ENCODE measurements at regions not wholly inside any gene's neighbourhood (a gene's known extent, or its start where the extent isn't known, plus 50 kb on each side); places are given as distances from the start of the nearest gene placed in this dataset.

DNA sequence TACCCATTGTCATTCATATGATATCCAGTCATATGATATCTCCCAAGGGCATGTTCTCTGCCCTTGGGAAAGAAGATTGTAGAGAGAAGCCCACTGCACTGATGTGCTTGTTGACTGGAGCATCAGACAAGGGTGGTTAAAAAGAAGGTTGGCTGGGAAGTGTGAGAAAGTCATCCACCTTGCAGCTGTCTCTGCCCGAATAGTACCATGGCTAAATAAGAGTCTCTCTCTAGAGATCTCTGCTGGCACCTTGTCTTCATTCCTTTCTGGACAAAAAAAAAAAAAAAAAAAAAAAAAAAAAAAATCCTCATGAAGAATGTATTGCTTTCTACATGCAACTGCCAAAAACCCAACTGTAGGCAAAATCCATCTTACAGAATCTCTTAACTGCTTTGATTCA lies 349.7 kb upstream of the ESRRG start:
- Histone ChIP-seq H3K27me3 (ENCODE audit: control insufficient read depth in 2 of 2, insufficient read depth in 2 of 2, low read length in 2 of 2) (no peaks in the 10 kb centered on the region), H3K9ac (ENCODE audit: insufficient read depth in 1 of 2, low read depth in 2 of 2, low read length in 2 of 2) (no peak overlapping the region), H3K79me2 (ENCODE audit: control insufficient read depth, insufficient read depth, low read length) (no peaks in the 10 kb centered on the region), H3K4me2 (ENCODE audit: insufficient read depth, low read length) (no peak overlapping the region), H3K4me1 (replicated peaks in 1 of 2; ENCODE audit: control insufficient read depth in 2 of 2, insufficient read depth in 2 of 2, low read length in 2 of 2) (no peaks in the 10 kb centered on the region), H3K4me3 (no peak overlapping the region), H2AFZ (ENCODE audit: low read depth, low read length) (no peak overlapping the region), H4K20me1 (replicated peaks; ENCODE audit: control insufficient read depth, insufficient read depth, low read length) (no peaks in the 10 kb centered on the region), H3K9me1 (ENCODE audit: control insufficient read depth, insufficient read depth, low read length) (no peaks in the 10 kb centered on the region), H3K36me3 (ENCODE audit: control insufficient read depth, insufficient read depth, low read length) (no peaks in the 10 kb centered on the region), H3K27ac (ENCODE audit: extremely low read depth, low read depth, low read length) (no peak overlapping the region), H3K9me3 (replicated peaks; ENCODE audit: control insufficient read depth, insufficient read depth, low read depth, low read length) (0 out of 2 replicates have a peak, but pooled peaks cover 4% of the 10 kb centered on the region)
- ATAC-seq (no peak), DNase-seq (ENCODE audit: extremely low read depth in 1 of 4, low spot score in 3 of 4) (no peak), FAIRE-seq (no peak)
- TF ChIP-seq NFATC3 (IDR thresholded peaks at IDR 0.05), result no peak
- no peak for TF ChIP-seq CTBP1 (IDR thresholded peaks at IDR 0.05; ENCODE audit: borderline replicate concordance)
- no peak for TF ChIP-seq TAF1 (IDR thresholded peaks at IDR 0.05; ENCODE audit: control insufficient read depth, extremely low read depth, insufficient read depth, low read length, severe bottlenecking)
- TF ChIP-seq ZBTB7A (IDR thresholded peaks at IDR 0.05; ENCODE audit: borderline replicate concordance, control insufficient read depth, low read depth, low read length), result no peak
- TF ChIP-seq, protein P1, sequence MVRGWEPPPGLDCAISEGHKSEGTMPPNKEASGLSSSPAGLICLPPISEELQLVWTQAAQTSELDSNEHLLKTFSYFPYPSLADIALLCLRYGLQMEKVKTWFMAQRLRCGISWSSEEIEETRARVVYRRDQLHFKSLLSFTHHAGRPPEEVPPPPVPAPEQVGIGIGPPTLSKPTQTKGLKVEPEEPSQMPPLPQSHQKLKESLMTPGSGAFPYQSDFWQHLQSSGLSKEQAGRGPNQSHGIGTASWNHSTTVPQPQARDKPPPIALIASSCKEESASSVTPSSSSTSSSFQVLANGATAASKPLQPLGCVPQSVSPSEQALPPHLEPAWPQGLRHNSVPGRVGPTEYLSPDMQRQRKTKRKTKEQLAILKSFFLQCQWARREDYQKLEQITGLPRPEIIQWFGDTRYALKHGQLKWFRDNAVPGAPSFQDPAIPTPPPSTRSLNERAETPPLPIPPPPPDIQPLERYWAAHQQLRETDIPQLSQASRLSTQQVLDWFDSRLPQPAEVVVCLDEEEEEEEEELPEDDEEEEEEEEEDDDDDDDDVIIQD (CRISPR knock-in tag; IDR thresholded peaks at IDR 0.05), result no peak
- TF ChIP-seq, protein P2, sequence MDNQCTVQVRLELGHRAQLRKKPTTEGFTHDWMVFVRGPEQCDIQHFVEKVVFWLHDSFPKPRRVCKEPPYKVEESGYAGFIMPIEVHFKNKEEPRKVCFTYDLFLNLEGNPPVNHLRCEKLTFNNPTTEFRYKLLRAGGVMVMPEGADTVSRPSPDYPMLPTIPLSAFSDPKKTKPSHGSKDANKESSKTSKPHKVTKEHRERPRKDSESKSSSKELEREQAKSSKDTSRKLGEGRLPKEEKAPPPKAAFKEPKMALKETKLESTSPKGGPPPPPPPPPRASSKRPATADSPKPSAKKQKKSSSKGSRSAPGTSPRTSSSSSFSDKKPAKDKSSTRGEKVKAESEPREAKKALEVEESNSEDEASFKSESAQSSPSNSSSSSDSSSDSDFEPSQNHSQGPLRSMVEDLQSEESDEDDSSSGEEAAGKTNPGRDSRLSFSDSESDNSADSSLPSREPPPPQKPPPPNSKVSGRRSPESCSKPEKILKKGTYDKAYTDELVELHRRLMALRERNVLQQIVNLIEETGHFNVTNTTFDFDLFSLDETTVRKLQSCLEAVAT (IDR thresholded peaks at IDR 0.05), result no peak
- TF ChIP-seq SMARCC2 (IDR thresholded peaks at IDR 0.05; ENCODE audit: low read depth), result no peak
- TF ChIP-seq, protein P3, sequence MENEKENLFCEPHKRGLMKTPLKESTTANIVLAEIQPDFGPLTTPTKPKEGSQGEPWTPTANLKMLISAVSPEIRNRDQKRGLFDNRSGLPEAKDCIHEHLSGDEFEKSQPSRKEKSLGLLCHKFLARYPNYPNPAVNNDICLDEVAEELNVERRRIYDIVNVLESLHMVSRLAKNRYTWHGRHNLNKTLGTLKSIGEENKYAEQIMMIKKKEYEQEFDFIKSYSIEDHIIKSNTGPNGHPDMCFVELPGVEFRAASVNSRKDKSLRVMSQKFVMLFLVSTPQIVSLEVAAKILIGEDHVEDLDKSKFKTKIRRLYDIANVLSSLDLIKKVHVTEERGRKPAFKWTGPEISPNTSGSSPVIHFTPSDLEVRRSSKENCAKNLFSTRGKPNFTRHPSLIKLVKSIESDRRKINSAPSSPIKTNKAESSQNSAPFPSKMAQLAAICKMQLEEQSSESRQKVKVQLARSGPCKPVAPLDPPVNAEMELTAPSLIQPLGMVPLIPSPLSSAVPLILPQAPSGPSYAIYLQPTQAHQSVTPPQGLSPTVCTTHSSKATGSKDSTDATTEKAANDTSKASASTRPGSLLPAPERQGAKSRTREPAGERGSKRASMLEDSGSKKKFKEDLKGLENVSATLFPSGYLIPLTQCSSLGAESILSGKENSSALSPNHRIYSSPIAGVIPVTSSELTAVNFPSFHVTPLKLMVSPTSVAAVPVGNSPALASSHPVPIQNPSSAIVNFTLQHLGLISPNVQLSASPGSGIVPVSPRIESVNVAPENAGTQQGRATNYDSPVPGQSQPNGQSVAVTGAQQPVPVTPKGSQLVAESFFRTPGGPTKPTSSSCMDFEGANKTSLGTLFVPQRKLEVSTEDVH (IDR thresholded peaks at IDR 0.05; ENCODE audit: low read depth, partially characterized antibody), result no peak
- no peak for TF ChIP-seq SRSF9 (IDR thresholded peaks at IDR 0.05; ENCODE audit: borderline replicate concordance, low read depth, low read length)
- TF ChIP-seq RAD21 (CRISPR knock-in tag; conservative IDR thresholded peaks at IDR 0.05 in 1 of 2, IDR thresholded peaks at IDR 0.05 in 1 of 2), result no peak
- no peak for TF ChIP-seq TCF7 (IDR thresholded peaks at IDR 0.05; ENCODE audit: borderline replicate concordance)
- no peak for TF ChIP-seq NONO (IDR thresholded peaks at IDR 0.05; ENCODE audit: low read depth in 2 of 2, low read length in 1 of 2)
- no peak for TF ChIP-seq CHD1 (IDR thresholded peaks at IDR 0.05; ENCODE audit: low read length)
- no peak for TF ChIP-seq RBM34 (IDR thresholded peaks at IDR 0.05; ENCODE audit: borderline replicate concordance, insufficient read depth, low read length)
- TF ChIP-seq, protein P4, sequence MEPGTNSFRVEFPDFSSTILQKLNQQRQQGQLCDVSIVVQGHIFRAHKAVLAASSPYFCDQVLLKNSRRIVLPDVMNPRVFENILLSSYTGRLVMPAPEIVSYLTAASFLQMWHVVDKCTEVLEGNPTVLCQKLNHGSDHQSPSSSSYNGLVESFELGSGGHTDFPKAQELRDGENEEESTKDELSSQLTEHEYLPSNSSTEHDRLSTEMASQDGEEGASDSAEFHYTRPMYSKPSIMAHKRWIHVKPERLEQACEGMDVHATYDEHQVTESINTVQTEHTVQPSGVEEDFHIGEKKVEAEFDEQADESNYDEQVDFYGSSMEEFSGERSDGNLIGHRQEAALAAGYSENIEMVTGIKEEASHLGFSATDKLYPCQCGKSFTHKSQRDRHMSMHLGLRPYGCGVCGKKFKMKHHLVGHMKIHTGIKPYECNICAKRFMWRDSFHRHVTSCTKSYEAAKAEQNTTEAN (CRISPR knock-in tag; IDR thresholded peaks at IDR 0.05), result no peak
- no peak for TF ChIP-seq PHF8 (IDR thresholded peaks at IDR 0.05; ENCODE audit: borderline replicate concordance, low read length)
- 0% methylated on average over 1 of the region's 1 CpG for WGBS (ENCODE audit: insufficient coverage, low coverage, missing lambda C conversion rate)
- no TSS peak for BruUV-seq (replicated peaks)
- intact Hi-C loops (cut with micrococcal nuclease), result no loop called here
- POLR2A ChIA-PET, result no interaction called here
- in situ Hi-C loops (cut with MboI), result no loop called here
- CTCF ChIA-PET (ENCODE audit: low intra/inter-chr PET ratio), result no interaction called here
